Upper lobe of right lung (tissue), 1 donor: ENCODE measurements at regions not wholly inside any gene's neighbourhood (a gene's known extent, or its start where the extent isn't known, plus 50 kb on each side); places are given as distances from the start of the nearest gene placed in this dataset.

Source experiments
- ATAC-seq: fragments of 200-7000 bp; cut with Tn5 transposase; one replicate; pipeline ENCODE4 v1.9.1; 2020; ENCODE audit warnings: mild to moderate bottlenecking, moderate library complexity
- DNase-seq: peaks from one replicate; pipeline ENCODE4 v3.0.0-alpha.2; 2020
- H3K27ac ChIP-seq: fragments of 200-600 bp; one replicate; pipeline ENCODE4 v1.8.0; 2022
- H3K27me3 ChIP-seq: fragments of 200-600 bp; one replicate; pipeline ENCODE4 v1.8.0; 2022; ENCODE audit warnings: mild to moderate bottlenecking
- H3K36me3 ChIP-seq: fragments of 200-600 bp; one replicate; pipeline ENCODE4 v1.8.0; 2022
- H3K4me1 ChIP-seq: fragments of 200-600 bp; one replicate; pipeline ENCODE4 v1.8.0; 2022
- H3K4me3 ChIP-seq: fragments of 200-600 bp; one replicate; pipeline ENCODE4 v1.8.0; 2022; ENCODE audit warnings: mild to moderate bottlenecking
- H3K9me3 ChIP-seq: fragments of 200-600 bp; one replicate; pipeline ENCODE4 v1.8.0; 2022
- CTCF ChIP-seq: fragments of 200-600 bp; IDR thresholded peaks from one replicate; pipeline ENCODE4 v1.8.0; 2022; ENCODE audit warnings: antibody characterized with exemption
- intact Hi-C: fragments of 100-400 bp; cut with DNase I; formaldehyde crosslinking; loops from one replicate; pipeline ENCODE4 v1.11.0; 2022
- donor health status: DM: no; HTN: yes; CAD: no; lungs with severe emphysema.

- H3K4me1 ChIP-seq = no peaks in the 10 kb centered on the region
- H3K4me3 ChIP-seq = no peak overlapping the region
- no peaks in the 10 kb centered on the region for H3K36me3 ChIP-seq
- no peaks in the 10 kb centered on the region for H3K9me3 ChIP-seq
- ATAC-seq = no peak
- no peak for DNase-seq
- no peaks in the 10 kb centered on the region for H3K27me3 ChIP-seq
- no peak overlapping the region for H3K27ac ChIP-seq
- no peak for TF ChIP-seq CTCF
- intact Hi-C loops = no loop called here
These were observed 673.9 kb upstream of the ANKRD30A start for GRCh38 chr10:36451391-36451970.

GRCh38 chr10:36450380-36450779 lies 675.0 kb upstream of the ANKRD30A start:
- no peaks in the 10 kb centered on the region for H3K9me3 ChIP-seq
- H3K36me3 ChIP-seq = no peaks in the 10 kb centered on the region
- no peak for TF ChIP-seq CTCF
- H3K4me1 ChIP-seq = no peaks in the 10 kb centered on the region
- H3K27me3 ChIP-seq = no peaks in the 10 kb centered on the region
- ATAC-seq = peak; percentile 39
- H3K4me3 ChIP-seq = no peak overlapping the region
- intact Hi-C loops = no loop called here
- no peak for DNase-seq
- no peak overlapping the region for H3K27ac ChIP-seq

- no peak overlapping the region for H3K27ac ChIP-seq
- ATAC-seq (no peak), DNase-seq (no peak)
- H3K4me3 ChIP-seq = no peak overlapping the region
- no peaks in the 10 kb centered on the region for H3K27me3 ChIP-seq
- no peaks in the 10 kb centered on the region for H3K4me1 ChIP-seq
- no peaks in the 10 kb centered on the region for H3K9me3 ChIP-seq
- no peak for TF ChIP-seq CTCF
- H3K36me3 ChIP-seq = no peaks in the 10 kb centered on the region
- intact Hi-C loops = no loop called here
These were observed 676.4 kb upstream of the ANKRD30A start for GRCh38 chr10:36448760-36449691.

GRCh38 chr10:36446881-36447280 lies 678.5 kb upstream of the ANKRD30A start:
- H3K4me3 ChIP-seq = no peak overlapping the region
- no peaks in the 10 kb centered on the region for H3K4me1 ChIP-seq
- no peaks in the 10 kb centered on the region for H3K9me3 ChIP-seq
- no peak overlapping the region for H3K27ac ChIP-seq
- no peaks in the 10 kb centered on the region for H3K27me3 ChIP-seq
- no peak for DNase-seq
- no peak for ATAC-seq
- TF ChIP-seq CTCF = no peak
- intact Hi-C loops = no loop called here
- no peaks in the 10 kb centered on the region for H3K36me3 ChIP-seq

GRCh38 chr10:36443233-36443632 lies 682.2 kb upstream of the ANKRD30A start:
- ATAC-seq (no peak), DNase-seq (no peak)
- Histone ChIP-seq H3K4me1 (no peaks in the 10 kb centered on the region), H3K27me3 (no peaks in the 10 kb centered on the region), H3K4me3 (no peak overlapping the region), H3K36me3 (no peaks in the 10 kb centered on the region), H3K9me3 (no peaks in the 10 kb centered on the region), H3K27ac (no peak overlapping the region)
- TF ChIP-seq CTCF = no peak
- intact Hi-C loops = no loop called here
